Spleen (tissue), 11 donors: ENCODE measurements at regions not wholly inside any gene's neighbourhood (a gene's known extent, or its start where the extent isn't known, plus 50 kb on each side); places are given as distances from the start of the nearest gene placed in this dataset.

Experiments used
- DNase-seq: peaks from one replicate; pipeline ENCODE4 v3.0.0-alpha.2; 2020
- H3K27ac ChIP-seq, 8 donors: fragments of 200-600 bp; sonication (generic) in 7 of 8; 1 replicate in 4 of 8; 2 replicates in 4 of 8; pipeline versions ENCODE4 v1.5.0 to v1.8.0; 2016 to 2021; ENCODE audit warnings: inconsistent platforms in 4 of 8, mild to moderate bottlenecking in 4 of 8, moderate library complexity in 1 of 8
- H3K27me3 ChIP-seq, 7 donors: fragments of 200-600 bp; sonication (generic) in 6 of 7; replicated peaks in 1 of 7; 1 replicate in 4 of 7; 2 replicates in 3 of 7; pipeline versions ENCODE4 v1.5.0 to v1.8.0; 2016 to 2021; ENCODE audit warnings: inconsistent platforms in 3 of 7, mild to moderate bottlenecking in 1 of 7
- H3K36me3 ChIP-seq, 6 donors: fragments of 200-600 bp; sonication (generic) in 5 of 6; 1 replicate in 4 of 6; 2 replicates in 2 of 6; pipeline versions ENCODE4 v1.5.0 to v1.8.0; 2016 to 2021; ENCODE audit warnings: inconsistent platforms in 2 of 6
- H3K4me1 ChIP-seq, 6 donors: fragments of 200-600 bp; sonication (generic) in 5 of 6; 1 replicate in 3 of 6; 2 replicates in 3 of 6; pipeline versions ENCODE4 v1.5.0 to v1.8.0; 2016 to 2021; ENCODE audit warnings: inconsistent platforms in 3 of 6
- H3K4me3 ChIP-seq, 8 donors: fragments of 200-600 bp; sonication (generic) in 7 of 8; 1 replicate in 4 of 8; 2 replicates in 4 of 8; pipeline versions ENCODE4 v1.5.0 to v1.8.0; 2016 to 2021; ENCODE audit warnings: inconsistent platforms in 4 of 8, mild to moderate bottlenecking in 4 of 8, moderate library complexity in 2 of 8
- H3K9me3 ChIP-seq, 8 donors: fragments of 200-600 bp; sonication (generic) in 7 of 8; 1 replicate in 4 of 8; 2 replicates in 4 of 8; pipeline versions ENCODE4 v1.5.0 to v1.8.0; 2016 to 2021; ENCODE audit warnings: inconsistent platforms in 4 of 8
- CTCF ChIP-seq, 11 experiments: fragments of 200-600 bp in 7 of 11; fragments of 450-650 bp in 4 of 11; sonication (generic) in 4 of 11; IDR thresholded peaks in 8 of 11; conservative IDR thresholded peaks in 3 of 11; 1 replicate in 7 of 11; 2 replicates in 4 of 11; pipeline versions ENCODE4 v1.4.0 to v1.8.0; 2016 to 2021; ENCODE audit warnings: antibody characterized with exemption in 11 of 11, inconsistent platforms in 4 of 11, mild to moderate bottlenecking in 1 of 11
- POLR2A ChIP-seq, 3 donors: fragments of 450-650 bp; IDR thresholded peaks; one replicate each; pipeline ENCODE4 v1.5.1; 2017; ENCODE audit warnings: antibody characterized with exemption in 3 of 3, mild to moderate bottlenecking in 1 of 3
- POLR2AphosphoS5 ChIP-seq, 3 donors: sonication (generic); formaldehyde crosslinking; IDR thresholded peaks; one replicate each; pipeline ENCODE4 v1.5.1; 2017; ENCODE audit warnings: antibody characterized with exemption in 3 of 3
- WGBS, 5 donors: extraction: QIAGEN DNeasy Blood & Tissue Kit in 3 of 5; methylation state at CpG; one replicate each; pipeline versions ENCODE4 v1.1.5 to v1.1.7; 2013 to 2018; 5-methylcytosine and 5-hydroxymethylcytosine counted together
- intact Hi-C: fragments of 100-400 bp; cut with DNase I; formaldehyde crosslinking; loops from one replicate; pipeline ENCODE4 v1.15.0; 2023; ENCODE audit warnings: low total_unique reads
- donor health status: healthy with polysubstance abuse.
- donor health status: DM: no; HTN: no; CAD: no; lungs with moderate emphysema.
- donor health status: DM: no; HTN: no; CAD: no.
- donor health status: Bipolar disorder and iron deficiency.
- donor health status: healthy.
- donor health status: DM: no; HTN: no; CAD: no.
- donor health status: DM: yes; HTN: yes; CAD: no.

- TF ChIP-seq POLR2AphosphoS5 (IDR thresholded peaks at IDR 0.05) (no peak), CTCF (IDR thresholded peaks at IDR 0.05 in 8 of 11, conservative IDR thresholded peaks at IDR 0.05 in 3 of 11) (no peak), POLR2A (IDR thresholded peaks at IDR 0.05) (no peak)
- Histone ChIP-seq H3K36me3 (no peaks in the 10 kb centered on the region), H3K27ac (no peak overlapping the region), H3K4me3 (no peak overlapping the region), H3K9me3 (no peaks in the 10 kb centered on the region), H3K4me1 (no peaks in the 10 kb centered on the region), H3K27me3 (no peaks in the 10 kb centered on the region)
- intact Hi-C loops: no loop called here
- no peak for DNase-seq
- 65 to 76% (median 74%) methylated on average over 1 of the region's 1 CpG for WGBS, 5 donors
Measured at GRCh38 chr6:100246206-100246605, 218.5 kb downstream of the SIM1 start.

GRCh38 chr6:100240798-100241197, 223.9 kb downstream of the SIM1 start:
- Histone ChIP-seq H3K4me1 (no peaks in the 10 kb centered on the region), H3K36me3 (no peaks in the 10 kb centered on the region), H3K4me3 (no peak overlapping the region), H3K9me3 (no peaks in the 10 kb centered on the region), H3K27me3 (no peaks in the 10 kb centered on the region), H3K27ac (no peak overlapping the region)
- intact Hi-C loops: no loop called here
- TF ChIP-seq POLR2A (IDR thresholded peaks at IDR 0.05): no peak
- TF ChIP-seq POLR2AphosphoS5 (IDR thresholded peaks at IDR 0.05): no peak
- no peak for TF ChIP-seq CTCF (IDR thresholded peaks at IDR 0.05 in 8 of 11, conservative IDR thresholded peaks at IDR 0.05 in 3 of 11)
- no peak for DNase-seq

GRCh38 chr6:100237821-100238220, 226.9 kb downstream of the SIM1 start:
- 62 to 89% (median 83%) methylated on average over 2 of the region's 2 CpGs for WGBS, 5 donors
- no peaks in the 10 kb centered on the region for H3K36me3 ChIP-seq
- H3K4me1 ChIP-seq: no peaks in the 10 kb centered on the region
- H3K27me3 ChIP-seq: no peaks in the 10 kb centered on the region
- H3K27ac ChIP-seq: no peak overlapping the region
- no peak overlapping the region for H3K4me3 ChIP-seq
- H3K9me3 ChIP-seq: no peaks in the 10 kb centered on the region
- no peak for DNase-seq
- no peak for TF ChIP-seq POLR2AphosphoS5 (IDR thresholded peaks at IDR 0.05)
- no peak for TF ChIP-seq POLR2A (IDR thresholded peaks at IDR 0.05)
- no peak for TF ChIP-seq CTCF (IDR thresholded peaks at IDR 0.05 in 8 of 11, conservative IDR thresholded peaks at IDR 0.05 in 3 of 11)
- intact Hi-C loops: no loop called here

- DNase-seq: no peak
- Histone ChIP-seq H3K27me3 (no peaks in the 10 kb centered on the region), H3K9me3 (no peaks in the 10 kb centered on the region), H3K27ac (no peak overlapping the region), H3K4me3 (no peak overlapping the region), H3K36me3 (no peaks in the 10 kb centered on the region), H3K4me1 (no peaks in the 10 kb centered on the region)
- intact Hi-C loops: no loop called here
- TF ChIP-seq POLR2AphosphoS5 (IDR thresholded peaks at IDR 0.05): no peak
- TF ChIP-seq CTCF (IDR thresholded peaks at IDR 0.05 in 8 of 11, conservative IDR thresholded peaks at IDR 0.05 in 3 of 11): no peak
- TF ChIP-seq POLR2A (IDR thresholded peaks at IDR 0.05): no peak
- WGBS, 5 donors: 85 to 94% (median 91%) methylated on average over 2 of the region's 2 CpGs
Measured at GRCh38 chr6:100236389-100236788, 228.3 kb downstream of the SIM1 start.
